Right atrium auricular region (tissue), 2 donors: ENCODE measurements at regions not wholly inside any gene's neighbourhood (a gene's known extent, or its start where the extent isn't known, plus 50 kb on each side); places are given as distances from the start of the nearest gene placed in this dataset.

Source experiments
- DNase-seq: peaks from one replicate; pipeline ENCODE4 v3.0.0-alpha.2; 2019; ENCODE audit warnings: low spot score
- H3K27ac ChIP-seq, 2 donors: fragments of 200-600 bp; sonication (generic); 1 replicate in 1 of 2; 2 replicates in 1 of 2; pipeline ENCODE4 v1.5.1; 2016 to 2019
- H3K27me3 ChIP-seq, 2 donors: fragments of 200-600 bp; sonication (generic); one replicate each; pipeline versions ENCODE4 v1.5.1 to v1.6.0; 2017 to 2019
- H3K36me3 ChIP-seq: fragments of 200-600 bp; sonication (generic); one replicate; pipeline ENCODE4 v1.5.1; 2016
- H3K4me1 ChIP-seq, 2 donors: fragments of 200-600 bp; sonication (generic); one replicate each; pipeline versions ENCODE4 v1.5.1 to v1.6.0; 2017 to 2019
- H3K4me3 ChIP-seq, 2 donors: fragments of 200-600 bp; sonication (generic); 1 replicate in 1 of 2; 2 replicates in 1 of 2; pipeline ENCODE4 v1.5.1; 2017 to 2019; ENCODE audit warnings: mild to moderate bottlenecking in 1 of 2, moderate library complexity in 1 of 2
- H3K9me3 ChIP-seq, 2 donors: fragments of 200-600 bp; sonication (generic); one replicate each; pipeline ENCODE4 v1.5.1; 2019
- TF ChIP-seq, protein P1 (sequence below), 2 donors: fragments of 200-600 bp; sonication (generic); IDR thresholded peaks; one replicate each; pipeline ENCODE4 v1.5.1; 2019; ENCODE audit warnings: antibody characterized with exemption in 2 of 2

DNA sequence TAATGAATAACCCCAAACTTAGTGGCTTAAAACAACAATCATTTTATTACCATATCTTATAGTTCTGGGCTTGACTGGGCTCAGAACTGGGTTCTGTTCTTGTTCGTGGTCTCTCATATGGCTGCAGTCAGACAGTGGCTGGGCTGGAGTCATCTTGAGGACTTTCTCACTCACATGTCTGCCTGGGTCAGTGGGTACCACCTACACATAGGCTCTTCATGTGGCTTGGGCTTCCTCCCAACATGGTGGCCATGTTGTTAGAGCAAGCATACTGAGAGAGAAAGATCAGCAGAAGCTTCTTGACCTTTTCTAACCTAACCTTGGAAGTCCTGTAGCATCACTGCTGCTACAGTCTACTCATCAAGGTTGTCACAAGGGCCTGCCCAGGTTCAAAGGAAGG is 158.6 kb upstream of the SDK2 start:
- Histone ChIP-seq H3K4me3 (no peak overlapping the region), H3K9me3 (peaks cover 0 to 9% of the 10 kb centered on the region in 2 donors), H3K27ac (no peak overlapping the region), H3K36me3 (no peaks in the 10 kb centered on the region), H3K4me1 (no peaks in the 10 kb centered on the region), H3K27me3 (no peaks in the 10 kb centered on the region)
- DNase-seq = no peak
- TF ChIP-seq, protein P1, sequence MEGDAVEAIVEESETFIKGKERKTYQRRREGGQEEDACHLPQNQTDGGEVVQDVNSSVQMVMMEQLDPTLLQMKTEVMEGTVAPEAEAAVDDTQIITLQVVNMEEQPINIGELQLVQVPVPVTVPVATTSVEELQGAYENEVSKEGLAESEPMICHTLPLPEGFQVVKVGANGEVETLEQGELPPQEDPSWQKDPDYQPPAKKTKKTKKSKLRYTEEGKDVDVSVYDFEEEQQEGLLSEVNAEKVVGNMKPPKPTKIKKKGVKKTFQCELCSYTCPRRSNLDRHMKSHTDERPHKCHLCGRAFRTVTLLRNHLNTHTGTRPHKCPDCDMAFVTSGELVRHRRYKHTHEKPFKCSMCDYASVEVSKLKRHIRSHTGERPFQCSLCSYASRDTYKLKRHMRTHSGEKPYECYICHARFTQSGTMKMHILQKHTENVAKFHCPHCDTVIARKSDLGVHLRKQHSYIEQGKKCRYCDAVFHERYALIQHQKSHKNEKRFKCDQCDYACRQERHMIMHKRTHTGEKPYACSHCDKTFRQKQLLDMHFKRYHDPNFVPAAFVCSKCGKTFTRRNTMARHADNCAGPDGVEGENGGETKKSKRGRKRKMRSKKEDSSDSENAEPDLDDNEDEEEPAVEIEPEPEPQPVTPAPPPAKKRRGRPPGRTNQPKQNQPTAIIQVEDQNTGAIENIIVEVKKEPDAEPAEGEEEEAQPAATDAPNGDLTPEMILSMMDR (IDR thresholded peaks at IDR 0.05) = no peak

DNA sequence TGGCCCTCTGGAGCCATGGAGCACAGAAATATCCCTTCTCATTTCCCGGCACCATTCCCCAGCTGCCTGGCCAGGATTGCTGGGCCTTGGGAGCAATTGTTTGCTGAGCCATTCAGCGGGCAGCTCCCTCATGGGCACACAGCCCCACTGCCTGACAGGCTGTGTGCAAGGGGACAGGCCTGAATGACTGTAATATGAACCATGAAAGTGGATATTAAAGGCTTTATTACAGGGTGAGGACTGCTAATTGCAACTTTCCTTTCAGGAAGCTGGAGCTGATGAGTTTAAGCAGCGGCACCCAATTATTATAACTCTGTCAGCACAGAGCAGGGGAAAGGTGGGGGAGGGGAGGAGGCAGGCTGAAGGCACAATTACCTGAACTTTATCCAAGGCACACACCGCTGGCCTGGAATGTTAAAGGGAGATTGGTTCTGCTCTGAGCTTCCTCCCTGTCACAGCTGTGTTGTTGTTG is 159.8 kb upstream of the SDK2 start:
- H3K27me3 ChIP-seq = no peaks in the 10 kb centered on the region

DNA sequence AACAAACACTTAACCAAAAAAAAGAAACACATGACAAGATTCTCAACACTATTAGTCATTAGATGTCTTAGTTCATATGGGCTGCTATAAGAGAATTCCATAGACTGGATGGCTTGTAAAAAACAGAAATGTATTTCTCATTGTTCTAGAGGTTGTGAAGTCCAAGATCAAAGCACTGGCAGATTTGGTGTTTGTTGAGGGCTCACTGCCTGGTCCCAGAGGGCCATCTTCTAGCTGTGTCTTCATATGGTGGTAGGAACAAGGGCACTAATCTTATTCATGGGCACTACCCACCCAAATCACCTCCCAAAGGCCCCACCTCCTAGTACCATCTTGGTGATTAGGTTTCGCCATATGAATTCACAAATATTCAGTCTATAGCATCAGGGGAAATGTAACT is 162.5 kb upstream of the SDK2 start:
- no peaks in the 10 kb centered on the region for H3K36me3 ChIP-seq
- DNase-seq = no peak
- no peaks in the 10 kb centered on the region for H3K27me3 ChIP-seq
- H3K4me1 ChIP-seq = no peaks in the 10 kb centered on the region
- H3K27ac ChIP-seq = no peak overlapping the region
- peaks cover 0 to 9% of the 10 kb centered on the region in 2 donors for H3K9me3 ChIP-seq
- no peak overlapping the region for H3K4me3 ChIP-seq
- TF ChIP-seq, protein P1 (IDR thresholded peaks at IDR 0.05) = no peak

More for the DNA sequence above, 159.8 kb upstream of the SDK2 start:
- H3K9me3 ChIP-seq = peaks cover 0 to 9% of the 10 kb centered on the region in 2 donors
- TF ChIP-seq, protein P1 (IDR thresholded peaks at IDR 0.05) = no peak
- H3K4me1 ChIP-seq = no peaks in the 10 kb centered on the region
- no peaks in the 10 kb centered on the region for H3K36me3 ChIP-seq
- H3K4me3 ChIP-seq = no peak overlapping the region
- DNase-seq = no peak
- no peak overlapping the region for H3K27ac ChIP-seq

DNA sequence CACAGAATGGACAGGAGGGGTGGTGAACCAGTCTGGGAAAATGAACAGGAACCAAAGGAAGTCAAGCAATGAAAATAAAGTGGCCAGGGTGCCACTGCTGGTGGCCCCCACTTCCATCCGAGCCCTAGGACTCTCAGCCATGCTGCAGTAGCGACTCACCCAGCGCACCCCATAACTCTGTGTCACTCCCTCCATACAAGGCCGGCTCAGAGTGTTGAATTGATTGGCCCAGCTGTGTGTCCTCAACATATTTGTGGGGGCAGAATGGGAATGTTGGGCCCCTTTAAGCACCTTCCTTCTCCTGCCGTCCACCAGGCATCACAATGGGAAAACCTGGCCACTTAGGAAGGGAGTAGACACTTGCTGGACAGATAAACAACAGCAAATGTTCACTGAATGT is 169.0 kb upstream of the SDK2 start:
- no peaks in the 10 kb centered on the region for H3K9me3 ChIP-seq
- H3K4me3 ChIP-seq = no peak overlapping the region
- no peak overlapping the region for H3K27ac ChIP-seq
- DNase-seq = no peak
- H3K27me3 ChIP-seq = no peaks in the 10 kb centered on the region
- no peaks in the 10 kb centered on the region for H3K4me1 ChIP-seq
- H3K36me3 ChIP-seq = no peaks in the 10 kb centered on the region
- TF ChIP-seq, protein P1 (IDR thresholded peaks at IDR 0.05) = no peak

DNA sequence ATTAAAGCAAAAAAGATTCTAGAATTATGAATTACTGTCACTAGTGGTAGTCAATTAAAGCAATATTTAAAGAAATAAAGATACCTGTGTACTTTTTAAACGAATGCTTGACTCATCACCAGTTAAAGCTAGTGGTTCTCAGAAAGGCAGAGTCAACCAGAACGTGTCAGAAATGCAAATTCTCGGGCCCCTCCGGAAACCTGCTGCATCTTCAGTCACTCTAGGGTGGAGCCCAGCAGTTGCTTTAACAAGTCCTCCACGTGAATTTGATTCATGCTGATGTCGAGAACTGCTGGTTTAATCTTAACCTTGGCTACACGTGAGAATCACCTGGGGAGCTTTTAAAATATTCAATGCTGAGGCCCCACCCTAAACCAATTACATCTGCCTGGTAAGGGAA is 169.8 kb upstream of the SDK2 start:
- Histone ChIP-seq H3K4me1 (no peaks in the 10 kb centered on the region), H3K36me3 (no peaks in the 10 kb centered on the region), H3K27me3 (no peaks in the 10 kb centered on the region), H3K27ac (no peak overlapping the region), H3K4me3 (no peak overlapping the region), H3K9me3 (no peaks in the 10 kb centered on the region)
- TF ChIP-seq, protein P1 (IDR thresholded peaks at IDR 0.05) = no peak
- no peak for DNase-seq

DNA sequence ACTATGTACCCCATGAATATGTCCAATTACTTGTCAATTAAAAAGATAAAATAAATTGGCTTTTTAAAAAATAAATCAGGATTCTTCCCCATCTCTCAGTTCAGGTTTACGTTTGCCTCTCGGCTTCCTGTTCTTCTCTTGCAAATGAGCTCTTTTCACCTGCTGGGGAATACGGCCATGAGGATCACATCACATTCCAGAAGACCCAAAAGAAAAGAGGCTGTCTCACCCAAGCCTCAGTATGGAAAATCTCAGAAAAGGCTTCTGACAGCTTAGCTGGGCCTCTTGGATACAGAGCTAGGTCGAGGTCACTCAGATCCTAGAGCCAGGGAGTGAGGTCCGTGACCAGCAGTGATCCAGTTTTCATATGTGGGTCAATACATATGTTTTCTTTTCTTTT is 171.2 kb upstream of the SDK2 start:
- no peak for DNase-seq
- Histone ChIP-seq H3K4me3 (no peak overlapping the region), H3K9me3 (no peaks in the 10 kb centered on the region), H3K36me3 (no peaks in the 10 kb centered on the region), H3K27ac (no peak overlapping the region), H3K27me3 (no peaks in the 10 kb centered on the region), H3K4me1 (no peaks in the 10 kb centered on the region)
- TF ChIP-seq, protein P1 (IDR thresholded peaks at IDR 0.05) = no peak
